WTC11 (cell line): ENCODE measurements at regions not wholly inside any gene's neighbourhood (a gene's known extent, or its start where the extent isn't known, plus 50 kb on each side); places are given as distances from the start of the nearest gene placed in this dataset.

Experiments used
- FOXJ3 ChIP-seq: sonication (generic); formaldehyde crosslinking; IDR thresholded peaks from 2 replicates; pipeline ENCODE4 v1.9.0; 2021; ENCODE audit warnings: missing genetic modification reagents, mild to moderate bottlenecking, borderline replicate concordance
- PRRX2 ChIP-seq: fragments of 250-450 bp; sonication (Bioruptor Pico); IDR thresholded peaks from 2 replicates; pipeline ENCODE4 v1.8.0; 2021; ENCODE audit warnings: mild to moderate bottlenecking
- SP1 ChIP-seq: sonication (generic); formaldehyde crosslinking; conservative IDR thresholded peaks from 2 replicates; pipeline ENCODE4 v1.8.1; 2022; ENCODE audit warnings: missing genetic modification reagents
- TEAD4 ChIP-seq: sonication (generic); formaldehyde crosslinking; IDR thresholded peaks from 2 replicates; pipeline ENCODE4 v1.8.0; 2022; ENCODE audit warnings: mild to moderate bottlenecking, missing genetic modification reagents
- ZNF121 ChIP-seq: sonication (generic); formaldehyde crosslinking; IDR thresholded peaks from 2 replicates; pipeline ENCODE4 v1.8.0; 2023; ENCODE audit warnings: missing genetic modification reagents
- TF ChIP-seq, protein P1 (sequence below): fragments of 200-600 bp; IDR thresholded peaks from 2 replicates; pipeline ENCODE4 v1.8.0; 2022; ENCODE audit warnings: antibody characterized with exemption
- TF ChIP-seq, protein P2 (sequence below): sonication (generic); formaldehyde crosslinking; IDR thresholded peaks from 2 replicates; pipeline ENCODE4 v1.8.1; 2022; ENCODE audit warnings: low read depth, missing genetic modification reagents, borderline replicate concordance

DNA sequence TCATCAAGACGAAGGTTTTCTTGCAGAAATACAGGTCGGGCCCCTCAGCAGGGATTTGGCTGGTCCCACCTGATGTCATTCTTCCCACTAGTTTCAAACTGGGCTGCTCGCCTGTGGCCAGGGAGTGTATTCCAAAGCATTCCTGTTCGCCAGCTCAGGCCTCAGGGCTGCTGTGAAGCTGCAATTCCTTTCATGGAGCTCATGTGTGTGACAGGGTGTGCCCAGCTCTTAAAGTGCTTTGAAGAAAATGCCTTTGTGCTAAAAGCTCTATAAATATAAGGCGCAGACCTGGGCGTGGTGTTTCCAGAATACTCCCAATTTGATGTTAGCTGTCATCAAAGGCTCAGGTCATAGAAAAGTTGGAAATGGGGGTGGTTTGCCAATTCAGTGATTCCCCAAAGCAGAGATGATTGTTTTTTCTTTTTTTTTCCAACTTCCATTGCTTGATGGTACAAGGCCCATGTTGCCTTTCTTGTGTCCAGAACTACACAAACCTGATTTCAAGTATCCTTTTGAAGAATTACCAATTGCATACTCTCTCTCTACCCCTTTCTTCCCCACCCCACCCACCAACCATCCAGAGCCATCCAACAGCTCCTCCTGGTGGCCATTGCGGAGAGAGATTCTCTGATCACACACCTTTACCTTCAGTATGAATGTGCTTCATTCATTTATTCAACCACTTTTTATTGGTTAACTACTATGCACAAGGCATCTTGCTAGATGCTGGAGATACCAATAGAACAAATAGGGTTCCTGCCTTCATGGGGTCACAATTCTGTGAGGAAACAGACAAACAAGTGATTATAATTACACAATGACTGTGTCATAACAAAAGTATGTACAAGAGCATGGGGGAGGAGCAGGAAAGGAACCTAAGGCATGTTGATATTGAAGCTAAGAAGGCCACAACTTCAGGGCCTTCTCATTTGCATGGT, 297.3 kb upstream of the LYZL1 start:
- TF ChIP-seq, protein P1, sequence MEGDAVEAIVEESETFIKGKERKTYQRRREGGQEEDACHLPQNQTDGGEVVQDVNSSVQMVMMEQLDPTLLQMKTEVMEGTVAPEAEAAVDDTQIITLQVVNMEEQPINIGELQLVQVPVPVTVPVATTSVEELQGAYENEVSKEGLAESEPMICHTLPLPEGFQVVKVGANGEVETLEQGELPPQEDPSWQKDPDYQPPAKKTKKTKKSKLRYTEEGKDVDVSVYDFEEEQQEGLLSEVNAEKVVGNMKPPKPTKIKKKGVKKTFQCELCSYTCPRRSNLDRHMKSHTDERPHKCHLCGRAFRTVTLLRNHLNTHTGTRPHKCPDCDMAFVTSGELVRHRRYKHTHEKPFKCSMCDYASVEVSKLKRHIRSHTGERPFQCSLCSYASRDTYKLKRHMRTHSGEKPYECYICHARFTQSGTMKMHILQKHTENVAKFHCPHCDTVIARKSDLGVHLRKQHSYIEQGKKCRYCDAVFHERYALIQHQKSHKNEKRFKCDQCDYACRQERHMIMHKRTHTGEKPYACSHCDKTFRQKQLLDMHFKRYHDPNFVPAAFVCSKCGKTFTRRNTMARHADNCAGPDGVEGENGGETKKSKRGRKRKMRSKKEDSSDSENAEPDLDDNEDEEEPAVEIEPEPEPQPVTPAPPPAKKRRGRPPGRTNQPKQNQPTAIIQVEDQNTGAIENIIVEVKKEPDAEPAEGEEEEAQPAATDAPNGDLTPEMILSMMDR, result peak; percentile 66
- TF ChIP-seq FOXJ3 (CRISPR knock-in tag), result no peak
- TF ChIP-seq PRRX2, result no peak
- TF ChIP-seq, protein P2, sequence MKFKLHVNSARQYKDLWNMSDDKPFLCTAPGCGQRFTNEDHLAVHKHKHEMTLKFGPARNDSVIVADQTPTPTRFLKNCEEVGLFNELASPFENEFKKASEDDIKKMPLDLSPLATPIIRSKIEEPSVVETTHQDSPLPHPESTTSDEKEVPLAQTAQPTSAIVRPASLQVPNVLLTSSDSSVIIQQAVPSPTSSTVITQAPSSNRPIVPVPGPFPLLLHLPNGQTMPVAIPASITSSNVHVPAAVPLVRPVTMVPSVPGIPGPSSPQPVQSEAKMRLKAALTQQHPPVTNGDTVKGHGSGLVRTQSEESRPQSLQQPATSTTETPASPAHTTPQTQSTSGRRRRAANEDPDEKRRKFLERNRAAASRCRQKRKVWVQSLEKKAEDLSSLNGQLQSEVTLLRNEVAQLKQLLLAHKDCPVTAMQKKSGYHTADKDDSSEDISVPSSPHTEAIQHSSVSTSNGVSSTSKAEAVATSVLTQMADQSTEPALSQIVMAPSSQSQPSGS (CRISPR knock-in tag), result no peak
- TF ChIP-seq ZNF121 (CRISPR knock-in tag), result no peak
- TF ChIP-seq SP1 (CRISPR knock-in tag), result no peak
- no peak for TF ChIP-seq TEAD4 (CRISPR knock-in tag)
